Liver (tissue), 8 donors: ENCODE measurements at regions not wholly inside any gene's neighbourhood (a gene's known extent, or its start where the extent isn't known, plus 50 kb on each side); places are given as distances from the start of the nearest gene placed in this dataset.

Source experiments
- DNase-seq: peaks from one replicate; pipeline ENCODE4 v3.0.0-alpha.2; 2017; ENCODE audit warnings: low spot score
- H3K27ac ChIP-seq, 2 donors: one replicate each; pipeline ENCODE4 v1.7.0; 2013; ENCODE audit warnings: inconsistent platforms in 2 of 2, low read length in 2 of 2, control low read depth in 1 of 2, low read depth in 1 of 2, mild to moderate bottlenecking in 1 of 2
- H3K27me3 ChIP-seq, 4 donors: one replicate each; pipeline versions ENCODE4 v1.6.1 to v1.7.0; 2013; ENCODE audit warnings: low read length in 3 of 4, inconsistent platforms in 1 of 4, mild to moderate bottlenecking in 1 of 4, moderate library complexity in 1 of 4; ENCODE audit not compliant: control insufficient read depth in 4 of 4, insufficient read depth in 4 of 4
- H3K36me3 ChIP-seq, 4 donors: one replicate each; pipeline versions ENCODE4 v1.6.1 to v1.7.0; 2013; ENCODE audit warnings: low read length in 3 of 4, mild to moderate bottlenecking in 3 of 4, low read depth in 1 of 4, moderate library complexity in 1 of 4; ENCODE audit not compliant: control insufficient read depth in 4 of 4, insufficient read depth in 3 of 4
- H3K4me1 ChIP-seq, 4 donors: one replicate each; pipeline versions ENCODE4 v1.6.1 to v1.7.0; 2013; ENCODE audit warnings: low read length in 3 of 4, mild to moderate bottlenecking in 3 of 4, moderate library complexity in 1 of 4; ENCODE audit not compliant: control insufficient read depth in 4 of 4, insufficient read depth in 4 of 4
- H3K4me3 ChIP-seq, 3 donors: one replicate each; pipeline versions ENCODE4 v1.6.1 to v1.7.0; 2013; ENCODE audit warnings: low read length in 3 of 3, control low read depth in 1 of 3, low read depth in 1 of 3, mild to moderate bottlenecking in 1 of 3
- H3K9ac ChIP-seq, 2 donors: one replicate each; pipeline ENCODE4 v1.7.0; 2013; ENCODE audit warnings: low read length in 2 of 2, mild to moderate bottlenecking in 2 of 2, moderate library complexity in 2 of 2, control low read depth in 1 of 2, low read depth in 1 of 2
- H3K9me3 ChIP-seq, 4 donors: one replicate each; pipeline versions ENCODE4 v1.6.1 to v1.7.0; 2013; ENCODE audit warnings: low read length in 3 of 4; ENCODE audit not compliant: control insufficient read depth in 4 of 4
- EGR1 ChIP-seq, 2 donors: IDR thresholded peaks; 2 replicates each; pipeline ENCODE4 v1.6.1; 2016 to 2018; ENCODE audit warnings: antibody characterized with exemption in 2 of 2, low read depth in 2 of 2
- FOXA1 ChIP-seq: IDR thresholded peaks from 2 replicates; pipeline ENCODE4 v1.6.1; 2016; ENCODE audit warnings: antibody characterized with exemption
- FOXA2 ChIP-seq: IDR thresholded peaks from 2 replicates; pipeline ENCODE4 v1.6.1; 2016; ENCODE audit warnings: antibody characterized with exemption
- GABPA ChIP-seq, 2 donors: IDR thresholded peaks in 1 of 2; conservative IDR thresholded peaks in 1 of 2; 2 replicates each; pipeline ENCODE4 v1.6.1; 2016; ENCODE audit warnings: antibody characterized with exemption in 2 of 2, mild to moderate bottlenecking in 1 of 2, moderate library complexity in 1 of 2
- HNF4A ChIP-seq, 2 donors: conservative IDR thresholded peaks; 2 replicates each; pipeline ENCODE4 v1.6.1; 2016; ENCODE audit warnings: antibody characterized with exemption in 2 of 2, mild to moderate bottlenecking in 2 of 2
- HNF4G ChIP-seq: IDR thresholded peaks from 2 replicates; pipeline ENCODE4 v1.6.1; 2016; ENCODE audit warnings: antibody characterized with exemption
- JUND ChIP-seq, 2 donors: IDR thresholded peaks; 2 replicates each; pipeline ENCODE4 v1.6.1; 2016; ENCODE audit warnings: antibody characterized with exemption in 2 of 2
- MAX ChIP-seq: IDR thresholded peaks from 2 replicates; pipeline ENCODE4 v1.6.1; 2016; ENCODE audit warnings: antibody characterized with exemption
- NR2F2 ChIP-seq: IDR thresholded peaks from 2 replicates; pipeline ENCODE4 v1.6.1; 2016; ENCODE audit warnings: antibody characterized with exemption
- RAD21 ChIP-seq, 2 donors: IDR thresholded peaks; 2 replicates each; pipeline ENCODE4 v1.6.1; 2016; ENCODE audit warnings: antibody characterized with exemption in 2 of 2, mild to moderate bottlenecking in 2 of 2
- REST ChIP-seq: IDR thresholded peaks from 2 replicates; pipeline ENCODE4 v1.6.1; 2016; ENCODE audit warnings: antibody characterized with exemption, mild to moderate bottlenecking
- RXRA ChIP-seq, 2 donors: IDR thresholded peaks; 2 replicates each; pipeline ENCODE4 v1.6.1; 2017 to 2018; ENCODE audit warnings: antibody characterized with exemption in 2 of 2, mild to moderate bottlenecking in 1 of 2
- SP1 ChIP-seq: IDR thresholded peaks from 2 replicates; pipeline ENCODE4 v1.6.1; 2018; ENCODE audit warnings: antibody characterized with exemption, mild to moderate bottlenecking
- TAF1 ChIP-seq: conservative IDR thresholded peaks from 2 replicates; pipeline ENCODE4 v1.6.1; 2016; ENCODE audit warnings: antibody characterized with exemption, mild to moderate bottlenecking
- YY1 ChIP-seq: IDR thresholded peaks from 2 replicates; pipeline ENCODE4 v1.6.1; 2016; ENCODE audit warnings: antibody characterized with exemption, mild to moderate bottlenecking
- WGBS: extraction: QIAGEN DNeasy Blood & Tissue Kit; methylation state at CpG from one replicate; pipeline ENCODE4 v1.1.7; 2013; 5-methylcytosine and 5-hydroxymethylcytosine counted together
- TF ChIP-seq, protein P1 (sequence below): IDR thresholded peaks from 2 replicates; pipeline ENCODE4 v1.6.1; 2016; ENCODE audit warnings: antibody characterized with exemption
- TF ChIP-seq, protein P2 (sequence below): IDR thresholded peaks from 2 replicates; pipeline ENCODE4 v1.6.1; 2016; ENCODE audit warnings: antibody characterized with exemption
- TF ChIP-seq, protein P3 (sequence below): fragments of 150-350 bp; IDR thresholded peaks from 2 replicates; pipeline ENCODE4 v1.5.1; 2017; ENCODE audit warnings: improper control_type of control experiment, low read depth, low read length; ENCODE audit not compliant: missing input control
- donor health status: healthy.
- donor health status: healthy.
- donor health status: healthy.
- donor health status: healthy.
- donor health status: healthy.

DNA sequence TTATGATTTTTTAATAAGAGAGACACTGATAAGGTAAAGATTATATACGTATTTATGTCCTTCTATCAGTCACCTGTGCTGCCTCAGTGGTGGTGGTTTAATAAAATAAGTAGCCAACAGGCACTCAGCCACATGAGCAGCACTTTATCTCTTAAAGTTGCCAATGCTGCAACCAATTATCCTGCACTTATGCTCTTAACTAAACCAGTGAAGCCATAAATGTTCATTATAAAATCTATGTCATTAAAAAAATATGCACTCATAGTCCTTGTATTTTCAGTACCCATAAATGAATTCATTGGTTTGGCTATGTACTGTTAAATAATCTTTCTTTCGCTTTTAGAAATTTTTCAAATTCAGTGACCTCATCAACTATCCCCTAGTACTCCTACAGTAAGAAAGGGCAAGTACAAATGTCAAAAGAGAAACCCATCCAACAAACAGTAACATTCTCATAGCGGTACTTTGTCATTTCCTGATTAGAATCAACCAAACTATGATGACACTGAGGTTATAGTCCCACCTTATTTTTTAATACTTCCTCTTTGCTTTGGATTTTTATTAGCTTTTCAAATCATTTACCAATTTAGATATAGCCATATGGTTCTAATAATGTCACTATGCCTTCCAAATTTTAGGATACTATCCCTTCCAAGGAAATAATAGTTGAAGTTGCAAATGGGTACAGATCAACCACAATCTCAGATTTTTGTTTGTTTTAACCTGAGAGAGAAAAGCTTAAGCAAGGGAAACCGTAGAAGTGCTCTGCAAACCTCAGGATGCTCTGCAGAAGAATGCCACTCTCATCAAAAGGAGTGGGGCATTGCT is 190.9 kb downstream of the KLF12 start:
- no peaks in the 10 kb centered on the region for H3K9me3 ChIP-seq
- TF ChIP-seq, protein P1, sequence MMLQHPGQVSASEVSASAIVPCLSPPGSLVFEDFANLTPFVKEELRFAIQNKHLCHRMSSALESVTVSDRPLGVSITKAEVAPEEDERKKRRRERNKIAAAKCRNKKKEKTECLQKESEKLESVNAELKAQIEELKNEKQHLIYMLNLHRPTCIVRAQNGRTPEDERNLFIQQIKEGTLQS, result no peak
- TF ChIP-seq, protein P2, sequence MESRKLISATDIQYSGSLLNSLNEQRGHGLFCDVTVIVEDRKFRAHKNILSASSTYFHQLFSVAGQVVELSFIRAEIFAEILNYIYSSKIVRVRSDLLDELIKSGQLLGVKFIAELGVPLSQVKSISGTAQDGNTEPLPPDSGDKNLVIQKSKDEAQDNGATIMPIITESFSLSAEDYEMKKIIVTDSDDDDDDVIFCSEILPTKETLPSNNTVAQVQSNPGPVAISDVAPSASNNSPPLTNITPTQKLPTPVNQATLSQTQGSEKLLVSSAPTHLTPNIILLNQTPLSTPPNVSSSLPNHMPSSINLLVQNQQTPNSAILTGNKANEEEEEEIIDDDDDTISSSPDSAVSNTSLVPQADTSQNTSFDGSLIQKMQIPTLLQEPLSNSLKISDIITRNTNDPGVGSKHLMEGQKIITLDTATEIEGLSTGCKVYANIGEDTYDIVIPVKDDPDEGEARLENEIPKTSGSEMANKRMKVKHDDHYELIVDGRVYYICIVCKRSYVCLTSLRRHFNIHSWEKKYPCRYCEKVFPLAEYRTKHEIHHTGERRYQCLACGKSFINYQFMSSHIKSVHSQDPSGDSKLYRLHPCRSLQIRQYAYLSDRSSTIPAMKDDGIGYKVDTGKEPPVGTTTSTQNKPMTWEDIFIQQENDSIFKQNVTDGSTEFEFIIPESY, result no peak
- TF ChIP-seq, protein P3, sequence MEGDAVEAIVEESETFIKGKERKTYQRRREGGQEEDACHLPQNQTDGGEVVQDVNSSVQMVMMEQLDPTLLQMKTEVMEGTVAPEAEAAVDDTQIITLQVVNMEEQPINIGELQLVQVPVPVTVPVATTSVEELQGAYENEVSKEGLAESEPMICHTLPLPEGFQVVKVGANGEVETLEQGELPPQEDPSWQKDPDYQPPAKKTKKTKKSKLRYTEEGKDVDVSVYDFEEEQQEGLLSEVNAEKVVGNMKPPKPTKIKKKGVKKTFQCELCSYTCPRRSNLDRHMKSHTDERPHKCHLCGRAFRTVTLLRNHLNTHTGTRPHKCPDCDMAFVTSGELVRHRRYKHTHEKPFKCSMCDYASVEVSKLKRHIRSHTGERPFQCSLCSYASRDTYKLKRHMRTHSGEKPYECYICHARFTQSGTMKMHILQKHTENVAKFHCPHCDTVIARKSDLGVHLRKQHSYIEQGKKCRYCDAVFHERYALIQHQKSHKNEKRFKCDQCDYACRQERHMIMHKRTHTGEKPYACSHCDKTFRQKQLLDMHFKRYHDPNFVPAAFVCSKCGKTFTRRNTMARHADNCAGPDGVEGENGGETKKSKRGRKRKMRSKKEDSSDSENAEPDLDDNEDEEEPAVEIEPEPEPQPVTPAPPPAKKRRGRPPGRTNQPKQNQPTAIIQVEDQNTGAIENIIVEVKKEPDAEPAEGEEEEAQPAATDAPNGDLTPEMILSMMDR, result no peak
- TF ChIP-seq RXRA (IDR thresholded peaks at IDR 0.05) (no peak), GABPA (IDR thresholded peaks at IDR 0.05 in 1 of 2, conservative IDR thresholded peaks at IDR 0.05 in 1 of 2) (no peak), RAD21 (IDR thresholded peaks at IDR 0.05) (no peak), SP1 (no peak), JUND (IDR thresholded peaks at IDR 0.05) (no peak), YY1 (no peak), HNF4G (no peak), HNF4A (conservative IDR thresholded peaks at IDR 0.05) (no peak), NR2F2 (no peak), FOXA1 (no peak), MAX (no peak), EGR1 (IDR thresholded peaks at IDR 0.05; ENCODE audit: low read depth in 2 of 2) (no peak), FOXA2 (no peak), TAF1 (no peak), REST (no peak)
- no peak overlapping the region for H3K9ac ChIP-seq
- H3K36me3 ChIP-seq, result peaks cover 0 to 2% (median 0%) of the 10 kb centered on the region in 4 donors
- H3K4me1 ChIP-seq, result peaks cover 0 to 5% (median 2%) of the 10 kb centered on the region in 4 donors
- DNase-seq, result no peak
- no peak overlapping the region for H3K27ac ChIP-seq
- WGBS, result 86% methylated on average over 4 of the region's 4 CpGs
- H3K4me3 ChIP-seq, result no peak overlapping the region
- no peaks in the 10 kb centered on the region for H3K27me3 ChIP-seq
